Osteoblast (primary cell): ENCODE measurements at regions not wholly inside any gene's neighbourhood (a gene's known extent, or its start where the extent isn't known, plus 50 kb on each side); places are given as distances from the start of the nearest gene placed in this dataset.

Experiments
- DNase-seq: peaks from one replicate; pipeline ENCODE4 v3.0.0; 2011; ENCODE audit warnings: low spot score, mixed read lengths; ENCODE audit not compliant: insufficient read length; ENCODE audit errors: missing footprints
- H2AFZ ChIP-seq: 2 replicates; pipeline ENCODE4 v1.6.0; 2011; ENCODE audit warnings: mild to moderate bottlenecking, low read length
- H3K27ac ChIP-seq: 2 replicates; pipeline ENCODE4 v1.5.1; 2011; ENCODE audit warnings: mild to moderate bottlenecking, low read depth, low read length, moderate library complexity
- H3K27me3 ChIP-seq: 2 replicates; pipeline ENCODE4 v1.6.0; 2012; ENCODE audit warnings: mild to moderate bottlenecking, control low read depth, inconsistent platforms, low read length, moderate library complexity; ENCODE audit not compliant: insufficient read depth
- H3K36me3 ChIP-seq: 2 replicates; pipeline ENCODE4 v1.5.1; 2011; ENCODE audit warnings: mild to moderate bottlenecking, low read length, control low read depth, moderate library complexity; ENCODE audit not compliant: insufficient read depth
- H3K4me1 ChIP-seq: 2 replicates; pipeline ENCODE4 v1.5.1; 2011; ENCODE audit warnings: mild to moderate bottlenecking, low read length, control low read depth, moderate library complexity; ENCODE audit not compliant: insufficient read depth
- H3K4me2 ChIP-seq: 2 replicates; pipeline ENCODE4 v1.6.0; 2011; ENCODE audit warnings: mild to moderate bottlenecking, low read length; ENCODE audit not compliant: insufficient read depth
- H3K4me3 ChIP-seq: fragments of 200-600 bp; sonication (generic); 3 replicates; pipeline ENCODE4 v1.5.1; 2012; ENCODE audit warnings: mild to moderate bottlenecking, low read length, inconsistent platforms; ENCODE audit not compliant: insufficient read depth
- H3K79me2 ChIP-seq: 2 replicates; pipeline ENCODE4 v1.6.0; 2012; ENCODE audit warnings: mild to moderate bottlenecking, low read length, control low read depth, inconsistent platforms; ENCODE audit not compliant: insufficient read depth
- H3K9me3 ChIP-seq: 2 replicates; pipeline ENCODE4 v1.5.1; 2011; ENCODE audit warnings: low read depth, low read length, control low read depth
- H4K20me1 ChIP-seq: 2 replicates; pipeline ENCODE4 v1.6.0; 2012; ENCODE audit warnings: mild to moderate bottlenecking, low read length, control low read depth; ENCODE audit not compliant: insufficient read depth
- CTCF ChIP-seq: IDR thresholded peaks from 2 replicates; pipeline ENCODE4 v1.5.1; 2011; ENCODE audit warnings: mild to moderate bottlenecking, low read depth, low read length, moderate library complexity; ENCODE audit errors: extremely low read depth

DNA sequence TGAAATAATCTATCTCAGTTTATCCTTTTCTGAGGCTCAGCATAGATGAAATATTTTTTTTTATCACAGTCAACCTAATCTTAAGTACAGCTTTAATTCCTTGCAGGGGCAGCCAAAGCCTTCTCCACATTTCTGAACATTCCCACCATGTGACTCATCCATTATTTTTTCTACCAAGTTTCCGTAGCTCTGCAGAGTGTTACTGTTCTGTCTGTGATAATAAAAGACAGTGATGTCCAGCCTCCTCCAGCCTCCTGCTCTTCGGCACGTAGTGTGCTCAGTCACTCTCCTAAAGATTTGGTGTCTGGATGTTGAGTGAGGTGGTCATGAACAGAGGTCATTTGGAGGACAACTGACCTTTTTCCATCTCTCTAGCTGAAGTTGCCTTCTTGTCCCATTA lies 338.1 kb upstream of the ADAMTS16 start:
- no peak overlapping the region for H3K4me2 ChIP-seq
- DNase-seq: no peak

GRCh38 chr5:4804691-4805360 lies 335.3 kb upstream of the ADAMTS16 start:
- no peak for TF ChIP-seq CTCF
- H3K36me3 ChIP-seq: no peaks in the 10 kb centered on the region
- H3K4me2 ChIP-seq: no peak overlapping the region
- DNase-seq: no peak
- H3K4me1 ChIP-seq: no peaks in the 10 kb centered on the region
- no peak overlapping the region for H2AFZ ChIP-seq
- no peak overlapping the region for H3K4me3 ChIP-seq
- H3K9me3 ChIP-seq: peaks cover 3% of the 10 kb centered on the region
- no peaks in the 10 kb centered on the region for H3K27me3 ChIP-seq
- no peaks in the 10 kb centered on the region for H3K79me2 ChIP-seq
- no peaks in the 10 kb centered on the region for H4K20me1 ChIP-seq
- H3K27ac ChIP-seq: no peak overlapping the region

More for the DNA sequence above, 338.1 kb upstream of the ADAMTS16 start:
- no peaks in the 10 kb centered on the region for H3K79me2 ChIP-seq
- H3K27me3 ChIP-seq: no peaks in the 10 kb centered on the region
- no peaks in the 10 kb centered on the region for H3K4me1 ChIP-seq
- no peak overlapping the region for H3K27ac ChIP-seq
- no peak overlapping the region for H2AFZ ChIP-seq
- no peak for TF ChIP-seq CTCF
- no peaks in the 10 kb centered on the region for H3K9me3 ChIP-seq
- no peaks in the 10 kb centered on the region for H4K20me1 ChIP-seq
- no peaks in the 10 kb centered on the region for H3K36me3 ChIP-seq
- no peak overlapping the region for H3K4me3 ChIP-seq

- TF ChIP-seq CTCF: no peak
- Histone ChIP-seq H2AFZ (no peak overlapping the region), H3K4me1 (no peaks in the 10 kb centered on the region), H3K9me3 (no peaks in the 10 kb centered on the region), H3K79me2 (no peaks in the 10 kb centered on the region), H3K27me3 (no peaks in the 10 kb centered on the region), H4K20me1 (no peaks in the 10 kb centered on the region), H3K4me2 (no peak overlapping the region), H3K36me3 (no peaks in the 10 kb centered on the region), H3K4me3 (no peak overlapping the region), H3K27ac (no peak overlapping the region)
- no peak for DNase-seq
These were observed 325.1 kb upstream of the ADAMTS16 start for GRCh38 chr5:4815002-4815401.

- H3K4me3 ChIP-seq: no peak overlapping the region
- H3K27ac ChIP-seq: no peak overlapping the region
- H3K79me2 ChIP-seq: no peaks in the 10 kb centered on the region
- H4K20me1 ChIP-seq: no peaks in the 10 kb centered on the region
- no peaks in the 10 kb centered on the region for H3K9me3 ChIP-seq
- H3K27me3 ChIP-seq: no peaks in the 10 kb centered on the region
- H3K4me2 ChIP-seq: no peak overlapping the region
- no peak overlapping the region for H2AFZ ChIP-seq
- DNase-seq: no peak
- no peak for TF ChIP-seq CTCF
- H3K36me3 ChIP-seq: no peaks in the 10 kb centered on the region
- no peaks in the 10 kb centered on the region for H3K4me1 ChIP-seq
These were observed 322.4 kb upstream of the ADAMTS16 start for GRCh38 chr5:4817767-4818166.
